Stimulated activated naive CD4-positive, alpha-beta T cell treated with Interleukin-2 at 50 U/mL for 16 hours (primary cell): ENCODE measurements at regions not wholly inside any gene's neighbourhood (a gene's known extent, or its start where the extent isn't known, plus 50 kb on each side); places are given as distances from the start of the nearest gene placed in this dataset.
A peak's percentile ranks its signal among the peaks of the same experiment; 100 is the strongest.

Source experiments
- DNase-seq: peaks from one replicate; lab custom pipeline; 2025; lab: John Stamatoyannopoulos, UW

- DNase-seq: no peak
These were observed 158.9 kb downstream of the KLF6 start for GRCh38 chr10:3625959-3626751.

GRCh38 chr10:3624367-3624766, 160.6 kb downstream of the KLF6 start:
- DNase-seq: peak; percentile 1

- no peak for DNase-seq
These were observed 161.3 kb downstream of the KLF6 start for GRCh38 chr10:3623746-3624145.

GRCh38 chr10:3622845-3623621, 162.0 kb downstream of the KLF6 start:
- peak; percentile 21 for DNase-seq

- DNase-seq: peak; percentile 20
These were observed 162.6 kb downstream of the KLF6 start for GRCh38 chr10:3622427-3622826.

GRCh38 chr10:3620818-3621217, 164.2 kb downstream of the KLF6 start:
- no peak for DNase-seq

GRCh38 chr10:3619241-3619640, 165.8 kb downstream of the KLF6 start:
- DNase-seq: no peak

GRCh38 chr10:3616880-3617279, 168.1 kb downstream of the KLF6 start:
- DNase-seq: no peak

- DNase-seq: no peak
These were observed 171.7 kb downstream of the KLF6 start for GRCh38 chr10:3613318-3613717.

GRCh38 chr10:3612183-3613001, 172.6 kb downstream of the KLF6 start:
- DNase-seq: no peak

GRCh38 chr10:3606309-3606708, 178.7 kb downstream of the KLF6 start:
- no peak for DNase-seq

GRCh38 chr10:3605882-3606281, 179.1 kb downstream of the KLF6 start:
- no peak for DNase-seq

GRCh38 chr10:3595736-3596135, 189.3 kb downstream of the KLF6 start:
- no peak for DNase-seq

- DNase-seq: no peak
These were observed 191.4 kb downstream of the KLF6 start for GRCh38 chr10:3593611-3594010.

GRCh38 chr10:3592424-3592823, 192.6 kb downstream of the KLF6 start:
- no peak for DNase-seq

- DNase-seq: no peak
These were observed 196.2 kb downstream of the KLF6 start for GRCh38 chr10:3588816-3589215.

- no peak for DNase-seq
These were observed 196.7 kb downstream of the KLF6 start for GRCh38 chr10:3588346-3588745.

GRCh38 chr10:3584926-3585784, 199.9 kb downstream of the KLF6 start:
- no peak for DNase-seq

- DNase-seq: no peak
These were observed 204.4 kb downstream of the KLF6 start for GRCh38 chr10:3580565-3580964.

GRCh38 chr10:3579845-3580244, 205.2 kb downstream of the KLF6 start:
- no peak for DNase-seq

GRCh38 chr10:3578682-3579081, 206.3 kb downstream of the KLF6 start:
- no peak for DNase-seq

- no peak for DNase-seq
These were observed 206.8 kb downstream of the KLF6 start for GRCh38 chr10:3578159-3578558.
